Sigmoid colon (tissue), 6 donors: ENCODE measurements at regions not wholly inside any gene's neighbourhood (a gene's known extent, or its start where the extent isn't known, plus 50 kb on each side); places are given as distances from the start of the nearest gene placed in this dataset.

Experiments
- DNase-seq: peaks from one replicate; pipeline ENCODE4 v3.0.0-alpha.2; 2019
- H3K27ac ChIP-seq, 4 donors: fragments of 200-600 bp; sonication (generic); one replicate each; pipeline ENCODE4 v1.5.1; 2016 to 2019; ENCODE audit warnings: mild to moderate bottlenecking in 1 of 4
- H3K27me3 ChIP-seq, 3 donors: fragments of 200-600 bp; sonication (generic); one replicate each; pipeline ENCODE4 v1.5.1; 2019; ENCODE audit warnings: mild to moderate bottlenecking in 1 of 3
- H3K36me3 ChIP-seq, 4 donors: fragments of 200-600 bp; sonication (generic); one replicate each; pipeline ENCODE4 v1.5.1; 2016 to 2019
- H3K4me1 ChIP-seq, 4 donors: fragments of 200-600 bp; sonication (generic); one replicate each; pipeline ENCODE4 v1.5.1; 2017 to 2019
- H3K4me3 ChIP-seq, 4 donors: fragments of 200-600 bp; sonication (generic); one replicate each; pipeline ENCODE4 v1.5.1; 2017 to 2019; ENCODE audit warnings: mild to moderate bottlenecking in 2 of 4, moderate library complexity in 1 of 4
- H3K9me3 ChIP-seq, 4 donors: fragments of 200-600 bp in 3 of 4; sonication (generic) in 3 of 4; one replicate each; pipeline versions ENCODE4 v1.5.1 to v1.6.1; 2013 to 2019
- EP300 ChIP-seq, 4 donors: sonication (generic); formaldehyde crosslinking; IDR thresholded peaks; one replicate each; pipeline ENCODE4 v1.6.1; 2017; ENCODE audit warnings: antibody characterized with exemption in 4 of 4
- POLR2A ChIP-seq, 2 donors: fragments of 450-650 bp; IDR thresholded peaks; one replicate each; pipeline ENCODE4 v1.6.1; 2016; ENCODE audit warnings: antibody characterized with exemption in 2 of 2, mild to moderate bottlenecking in 2 of 2, moderate library complexity in 2 of 2
- POLR2AphosphoS5 ChIP-seq, 4 donors: sonication (generic); formaldehyde crosslinking; IDR thresholded peaks; one replicate each; pipeline ENCODE4 v1.6.1; 2017; ENCODE audit warnings: antibody characterized with exemption in 4 of 4
- WGBS, 2 donors: extraction: QIAGEN DNeasy Blood & Tissue Kit; methylation state at CpG; one replicate each; pipeline ENCODE4 v1.1.7; 2013; 5-methylcytosine and 5-hydroxymethylcytosine counted together
- intact Hi-C: fragments of 100-400 bp; cut with DNase I; formaldehyde crosslinking; loops from one replicate; pipeline ENCODE4 v1.15.1; 2023
- TF ChIP-seq, protein P1 (sequence below), 4 experiments: fragments of 450-650 bp in 3 of 4; fragments of 200-600 bp in 1 of 4; IDR thresholded peaks; one replicate each; pipeline ENCODE4 v1.5.1; 2016 to 2019; ENCODE audit warnings: antibody characterized with exemption in 4 of 4, mild to moderate bottlenecking in 3 of 4, moderate library complexity in 2 of 4
- donor health status: healthy with polysubstance abuse.
- donor health status: healthy.

DNA sequence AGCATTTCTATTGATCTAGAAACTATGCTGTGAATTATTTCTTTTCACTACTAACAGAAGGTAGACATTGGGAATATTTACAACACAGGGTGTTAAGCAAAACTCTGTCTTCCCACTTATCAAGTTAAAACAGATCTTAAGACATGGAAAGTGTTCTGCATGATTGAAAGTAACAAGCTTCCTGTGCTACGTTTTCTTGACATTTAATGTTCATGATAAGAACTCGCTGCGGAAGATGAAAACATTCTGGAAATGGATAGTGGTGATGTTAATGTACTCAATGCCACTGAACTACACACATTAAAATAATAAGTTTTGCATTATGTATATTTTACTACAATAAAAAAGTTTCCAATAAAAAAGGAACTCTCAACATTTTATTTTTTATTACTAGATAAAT lies 74.4 kb upstream of the SCN7A start:
- H3K36me3 ChIP-seq, result no peaks in the 10 kb centered on the region
- H3K27me3 ChIP-seq, result no peaks in the 10 kb centered on the region
- 25 to 56% methylated on average over 3 of the region's 3 CpGs for WGBS, 2 donors
- H3K4me3 ChIP-seq, result no peak overlapping the region
- H3K9me3 ChIP-seq, result no peaks in the 10 kb centered on the region
- no peak for DNase-seq
- H3K4me1 ChIP-seq, result peaks cover 0 to 5% (median 0%) of the 10 kb centered on the region in 4 donors
- TF ChIP-seq POLR2AphosphoS5 (IDR thresholded peaks at IDR 0.05), result no peak
- TF ChIP-seq POLR2A (IDR thresholded peaks at IDR 0.05), result no peak
- TF ChIP-seq EP300 (IDR thresholded peaks at IDR 0.05), result no peak
- TF ChIP-seq, protein P1, sequence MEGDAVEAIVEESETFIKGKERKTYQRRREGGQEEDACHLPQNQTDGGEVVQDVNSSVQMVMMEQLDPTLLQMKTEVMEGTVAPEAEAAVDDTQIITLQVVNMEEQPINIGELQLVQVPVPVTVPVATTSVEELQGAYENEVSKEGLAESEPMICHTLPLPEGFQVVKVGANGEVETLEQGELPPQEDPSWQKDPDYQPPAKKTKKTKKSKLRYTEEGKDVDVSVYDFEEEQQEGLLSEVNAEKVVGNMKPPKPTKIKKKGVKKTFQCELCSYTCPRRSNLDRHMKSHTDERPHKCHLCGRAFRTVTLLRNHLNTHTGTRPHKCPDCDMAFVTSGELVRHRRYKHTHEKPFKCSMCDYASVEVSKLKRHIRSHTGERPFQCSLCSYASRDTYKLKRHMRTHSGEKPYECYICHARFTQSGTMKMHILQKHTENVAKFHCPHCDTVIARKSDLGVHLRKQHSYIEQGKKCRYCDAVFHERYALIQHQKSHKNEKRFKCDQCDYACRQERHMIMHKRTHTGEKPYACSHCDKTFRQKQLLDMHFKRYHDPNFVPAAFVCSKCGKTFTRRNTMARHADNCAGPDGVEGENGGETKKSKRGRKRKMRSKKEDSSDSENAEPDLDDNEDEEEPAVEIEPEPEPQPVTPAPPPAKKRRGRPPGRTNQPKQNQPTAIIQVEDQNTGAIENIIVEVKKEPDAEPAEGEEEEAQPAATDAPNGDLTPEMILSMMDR (IDR thresholded peaks at IDR 0.05), result no peak
- intact Hi-C loops, result no loop called here
- H3K27ac ChIP-seq, result no peak overlapping the region

DNA sequence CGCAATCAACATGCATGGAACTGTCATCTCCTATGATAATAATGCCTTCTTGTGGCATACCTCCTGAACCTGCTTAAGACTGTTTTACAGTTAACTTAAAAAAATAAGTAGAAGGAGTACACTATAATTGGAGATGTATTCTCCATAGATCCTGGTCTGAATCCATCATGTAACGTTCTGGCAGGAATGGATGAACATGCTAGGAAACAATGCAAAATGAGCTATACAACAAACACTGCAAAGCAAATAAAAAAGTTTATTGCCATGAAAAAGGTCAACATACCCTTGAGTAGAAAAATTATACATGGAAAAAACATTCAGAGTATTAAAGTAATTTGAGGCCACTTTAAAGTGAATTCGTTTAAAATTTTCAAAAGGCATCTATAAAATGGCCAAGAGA lies 71.5 kb upstream of the SCN7A start:
- TF ChIP-seq EP300 (IDR thresholded peaks at IDR 0.05) (no peak), POLR2A (IDR thresholded peaks at IDR 0.05) (no peak), POLR2AphosphoS5 (IDR thresholded peaks at IDR 0.05) (no peak)
- TF ChIP-seq, protein P1 (IDR thresholded peaks at IDR 0.05), result no peak
- no peak overlapping the region for H3K4me3 ChIP-seq
- no peaks in the 10 kb centered on the region for H3K4me1 ChIP-seq
- WGBS, 2 donors, result 65 to 82% methylated on average over 3 of the region's 3 CpGs
- no peak overlapping the region for H3K27ac ChIP-seq
- H3K9me3 ChIP-seq, result no peaks in the 10 kb centered on the region
- intact Hi-C loops, result no loop called here
- H3K36me3 ChIP-seq, result no peaks in the 10 kb centered on the region
- H3K27me3 ChIP-seq, result no peaks in the 10 kb centered on the region
- no peak for DNase-seq

DNA sequence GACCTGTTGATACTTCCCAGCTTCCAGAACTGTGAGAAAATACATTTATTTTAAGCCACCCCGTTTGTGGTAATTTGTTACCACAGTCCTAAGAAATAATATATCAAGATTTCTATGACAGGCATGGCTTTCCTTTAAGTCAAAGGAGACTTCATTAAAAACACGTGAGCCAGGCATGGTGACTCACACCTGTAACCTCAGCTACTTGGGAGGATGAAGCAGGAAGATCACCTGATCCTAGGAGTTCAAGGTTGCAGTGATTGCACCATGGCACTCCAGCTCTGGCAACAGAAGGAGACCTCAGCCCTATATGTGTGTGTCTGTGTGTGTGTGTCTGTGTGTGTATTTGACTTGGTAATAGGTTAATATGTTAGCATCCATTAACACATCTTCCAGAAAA lies 69.8 kb upstream of the SCN7A start:
- TF ChIP-seq EP300 (IDR thresholded peaks at IDR 0.05), result no peak
- TF ChIP-seq, protein P1 (IDR thresholded peaks at IDR 0.05), result no peak
- TF ChIP-seq POLR2A (IDR thresholded peaks at IDR 0.05), result no peak
- TF ChIP-seq POLR2AphosphoS5 (IDR thresholded peaks at IDR 0.05), result no peak
- Histone ChIP-seq H3K9me3 (no peaks in the 10 kb centered on the region), H3K4me3 (no peak overlapping the region), H3K4me1 (no peaks in the 10 kb centered on the region), H3K36me3 (no peaks in the 10 kb centered on the region), H3K27me3 (no peaks in the 10 kb centered on the region), H3K27ac (no peak overlapping the region)
- no peak for DNase-seq
- 68 to 81% methylated on average over 2 of the region's 2 CpGs for WGBS, 2 donors
- intact Hi-C loops, result no loop called here

DNA sequence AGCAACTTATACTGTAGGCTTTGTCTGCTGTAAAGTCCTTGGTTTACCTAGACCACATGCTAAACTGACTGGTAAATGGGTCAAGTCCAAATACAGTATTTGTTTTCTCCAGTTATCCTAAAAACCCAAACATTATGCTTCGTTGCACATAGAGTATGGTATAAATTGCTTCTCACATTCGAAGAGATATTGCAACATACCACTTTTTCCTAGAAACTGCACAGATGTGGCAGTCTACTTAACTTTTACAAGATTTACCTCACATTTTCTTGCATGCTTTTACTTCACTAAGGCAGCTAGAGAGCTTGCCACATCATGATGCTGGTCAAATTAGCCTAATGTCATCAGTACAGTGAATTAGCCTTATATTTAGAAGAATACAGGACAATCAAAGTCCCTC lies 66.0 kb upstream of the SCN7A start:
- no peak for DNase-seq
- no peaks in the 10 kb centered on the region for H3K4me1 ChIP-seq
- no peak overlapping the region for H3K4me3 ChIP-seq
- H3K9me3 ChIP-seq, result no peaks in the 10 kb centered on the region
- H3K36me3 ChIP-seq, result no peaks in the 10 kb centered on the region
- 65 to 76% methylated on average over 2 of the region's 2 CpGs for WGBS, 2 donors
- intact Hi-C loops, result no loop called here
- TF ChIP-seq POLR2AphosphoS5 (IDR thresholded peaks at IDR 0.05), result no peak
- TF ChIP-seq, protein P1 (IDR thresholded peaks at IDR 0.05), result no peak
- no peak for TF ChIP-seq POLR2A (IDR thresholded peaks at IDR 0.05)
- no peak for TF ChIP-seq EP300 (IDR thresholded peaks at IDR 0.05)
- H3K27me3 ChIP-seq, result no peaks in the 10 kb centered on the region
- no peak overlapping the region for H3K27ac ChIP-seq

DNA sequence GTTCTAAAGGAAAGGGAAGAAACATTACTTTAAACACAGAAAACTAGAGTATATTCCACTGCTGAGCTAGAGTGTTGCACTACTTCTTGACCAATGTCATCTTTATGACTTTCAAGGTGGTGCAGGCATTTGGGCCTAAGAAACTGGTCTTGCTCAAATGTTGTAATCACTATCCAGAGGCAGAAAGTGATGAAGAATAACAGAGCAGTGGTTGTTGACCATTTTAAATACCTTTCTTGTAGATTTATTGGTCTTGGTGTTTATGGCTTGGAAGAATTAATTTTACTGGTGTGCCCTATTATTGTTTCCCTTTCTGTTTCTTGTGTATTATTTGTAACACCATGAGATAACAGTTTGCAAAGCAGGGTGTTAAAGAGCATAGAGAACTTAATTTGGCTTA lies 56.9 kb upstream of the SCN7A start:
- TF ChIP-seq POLR2AphosphoS5 (IDR thresholded peaks at IDR 0.05) (peak in 3 of 4 donors; percentile 33 to 86 (median 84)), POLR2A (IDR thresholded peaks at IDR 0.05) (no peak), EP300 (IDR thresholded peaks at IDR 0.05) (peak in 2 of 4 donors; percentile 51 to 58)
- TF ChIP-seq, protein P1 (IDR thresholded peaks at IDR 0.05), result no peak
- H3K36me3 ChIP-seq, result no peaks in the 10 kb centered on the region
- H3K9me3 ChIP-seq, result no peaks in the 10 kb centered on the region
- H3K4me1 ChIP-seq, result peaks cover 0 to 19% (median 0%) of the 10 kb centered on the region in 4 donors
- peak overlapping the region in 1 of 4 donors; percentile 44 for H3K27ac ChIP-seq
- no peak overlapping the region for H3K4me3 ChIP-seq
- intact Hi-C loops, result no loop called here
- H3K27me3 ChIP-seq, result no peaks in the 10 kb centered on the region
- DNase-seq, result no peak
